Fibroblast of pulmonary artery (primary cell): ENCODE measurements at regions not wholly inside any gene's neighbourhood (a gene's known extent, or its start where the extent isn't known, plus 50 kb on each side); places are given as distances from the start of the nearest gene placed in this dataset.
"Not testable (repeated sequence)": the region's sequence is repeated elsewhere in the genome, so short reads cannot be mapped to it uniquely, and the experiment has no call there.

Experiments used
- DNase-seq: peaks from one replicate; pipeline ENCODE4 v3.0.0-alpha.2; 2010; ENCODE audit warnings: low read depth
- H3K4me3 ChIP-seq: replicated peaks from 2 replicates; pipeline ENCODE4 v1.5.1; 2011; ENCODE audit warnings: low read depth, mild to moderate bottlenecking, control low read depth, low read length, moderate library complexity
- CTCF ChIP-seq: IDR thresholded peaks from 2 replicates; pipeline ENCODE4 v1.5.1; 2011; ENCODE audit warnings: mild to moderate bottlenecking, control low read depth, low read length, inconsistent platforms; ENCODE audit errors: missing control alignments

- peak; percentile 16 for DNase-seq
- no peak overlapping the region for H3K4me3 ChIP-seq
- TF ChIP-seq CTCF: no peak
Observed at GRCh38 chr1:243963571-243963970, 87.5 kb upstream of the ZBTB18 start.

GRCh38 chr1:243962541-243962940 is 88.5 kb upstream of the ZBTB18 start:
- no peak for TF ChIP-seq CTCF
- no peak overlapping the region for H3K4me3 ChIP-seq
- DNase-seq: no peak

DNA sequence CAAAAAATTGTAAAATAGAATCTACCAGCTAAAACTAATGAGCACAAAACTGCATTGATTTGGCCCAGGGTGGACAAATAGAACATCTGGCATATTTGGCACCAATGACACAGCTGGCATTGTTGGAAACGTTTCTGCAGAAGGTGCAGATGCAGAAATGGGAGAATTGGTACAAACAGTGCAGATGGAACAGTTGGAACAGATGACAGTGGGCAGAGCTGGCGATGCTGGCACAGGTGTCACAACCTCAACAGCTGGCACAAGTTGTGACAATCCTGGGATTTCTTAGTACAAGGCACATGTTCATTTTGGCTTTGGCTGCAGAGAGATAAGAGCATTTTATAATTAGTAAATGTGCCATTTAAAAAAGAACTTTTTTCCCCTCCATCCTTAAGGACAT is 91.1 kb upstream of the ZBTB18 start:
- no peak for TF ChIP-seq CTCF
- no peak for DNase-seq
- no peak overlapping the region for H3K4me3 ChIP-seq

DNA sequence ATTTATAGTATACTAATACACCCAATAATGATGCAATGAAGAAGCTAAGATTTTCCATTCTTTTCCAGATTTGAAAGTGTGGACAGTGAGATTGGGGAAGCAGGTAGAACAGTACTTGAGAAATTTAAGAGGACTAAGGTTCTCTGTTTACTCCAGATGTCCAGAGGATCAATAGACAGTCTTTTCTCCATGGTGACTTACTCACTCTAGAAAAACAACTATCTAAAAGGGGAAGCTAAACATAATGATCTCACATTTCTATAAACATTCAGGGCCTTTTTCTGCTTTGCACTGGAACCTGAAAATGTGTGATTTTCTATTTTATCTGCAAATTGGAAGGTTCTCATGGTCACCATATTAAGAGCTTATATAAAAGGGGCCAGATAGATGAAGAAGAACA is 93.9 kb upstream of the ZBTB18 start:
- DNase-seq: no peak
- no peak for TF ChIP-seq CTCF
- H3K4me3 ChIP-seq: no peak overlapping the region

- no peak for DNase-seq
- no peak for TF ChIP-seq CTCF
- H3K4me3 ChIP-seq: no peak overlapping the region
Observed at GRCh38 chr1:243956450-243956849, 94.6 kb upstream of the ZBTB18 start.

DNA sequence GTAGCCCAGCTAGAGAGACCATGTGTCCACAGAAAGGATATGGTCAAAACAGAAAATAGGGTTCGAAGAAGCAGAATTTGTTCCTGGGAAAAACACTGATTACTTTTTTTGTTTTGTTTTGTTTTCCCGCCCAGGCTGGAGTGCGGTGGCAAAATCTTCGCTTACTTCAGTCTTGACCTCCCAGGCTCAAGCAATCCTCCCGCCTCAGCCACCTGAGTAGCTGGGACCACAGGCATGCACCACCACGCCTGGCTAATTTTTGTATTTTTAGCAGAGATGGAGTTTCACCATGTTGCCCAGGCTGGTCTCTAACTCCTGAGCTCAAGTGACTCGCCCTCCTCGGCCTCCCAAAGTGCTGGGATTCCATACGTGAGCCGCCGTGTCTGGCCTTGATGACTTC is 99.9 kb upstream of the ZBTB18 start:
- DNase-seq, H3K4me3 ChIP-seq: not testable (repeated sequence)

- H3K4me3 ChIP-seq: no peak overlapping the region
- no peak for TF ChIP-seq CTCF
- peak; percentile 51 for DNase-seq
Observed at GRCh38 chr1:243950166-243950565, 100.1 kb upstream of the AKT3 start.

DNA sequence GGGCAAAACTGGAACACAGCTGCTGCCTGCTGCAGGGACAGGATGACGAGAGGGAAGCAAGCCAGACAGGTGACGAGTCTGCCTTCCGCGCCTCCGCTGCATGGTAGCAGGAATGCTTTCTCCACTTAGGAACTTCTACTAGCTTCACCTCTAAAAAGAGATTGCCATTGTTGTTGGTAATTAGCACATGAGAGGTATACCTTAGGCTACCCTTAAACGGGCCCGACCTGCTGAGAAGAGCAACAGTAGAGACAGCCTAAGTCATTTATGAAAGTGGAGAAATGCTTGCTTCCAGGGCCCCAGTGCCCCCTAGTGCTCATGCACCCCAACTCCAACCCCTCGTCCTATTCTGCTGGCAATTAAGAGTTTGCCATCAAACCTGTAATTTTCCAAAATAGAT is 96.9 kb upstream of the AKT3 start:
- peak; percentile 36 for TF ChIP-seq CTCF
- peak; percentile 24 for DNase-seq
- H3K4me3 ChIP-seq: no peak overlapping the region
